BJ (cell line): ENCODE measurements at regions not wholly inside any gene's neighbourhood (a gene's known extent, or its start where the extent isn't known, plus 50 kb on each side); places are given as distances from the start of the nearest gene placed in this dataset.

Experiments
- CTCF ChIA-PET: fragments of 350-600 bp; formaldehyde crosslinking; extraction: SDS; loops from one replicate; lab custom pipeline; 2021; ENCODE audit warnings: antibody characterized with exemption, inconsistent platforms; lab: Yijun Ruan, JAX
- POLR2A ChIA-PET: fragments of 300-600 bp; sonication (Branson Sonifier 250); formaldehyde crosslinking; extraction: SDS; loops from one replicate; lab custom pipeline; 2021; ENCODE audit warnings: antibody characterized with exemption; lab: Charles Lee
- DNase-seq: peaks from one replicate; pipeline ENCODE4 v3.0.0-alpha.2; 2011; ENCODE audit warnings: low read depth
- H3K27me3 ChIP-seq: 2 replicates; pipeline ENCODE4 v1.6.0; 2011; ENCODE audit warnings: low read length; ENCODE audit not compliant: control insufficient read depth, insufficient read depth
- H3K36me3 ChIP-seq: 2 replicates; pipeline ENCODE4 v1.5.1; 2011; ENCODE audit warnings: low read length; ENCODE audit not compliant: control insufficient read depth, insufficient read depth
- H3K4me3 ChIP-seq: 2 replicates; pipeline ENCODE4 v1.5.1; 2011; ENCODE audit warnings: low read depth, mild to moderate bottlenecking, control low read depth, low read length
- TF ChIP-seq, protein P1 (sequence below): IDR thresholded peaks from 2 replicates; pipeline ENCODE4 v1.5.1; 2011; ENCODE audit warnings: low read depth, mild to moderate bottlenecking, control low read depth, inconsistent platforms, low read length, moderate library complexity; ENCODE audit not compliant: insufficient read depth

GRCh38 chr6:25010902-25011625, 75.3 kb upstream of the RIPOR2 start:
- Histone ChIP-seq H3K4me3 (no peak overlapping the region), H3K36me3 (no peaks in the 10 kb centered on the region), H3K27me3 (no peaks in the 10 kb centered on the region)
- POLR2A ChIA-PET, result no interaction called here
- CTCF ChIA-PET, result interaction anchor here (1.0 kb wide), 1 partner anchor 19 kb away, joined by 3 read pairs; no protein-coding TSS in a partner anchor
- TF ChIP-seq, protein P1, sequence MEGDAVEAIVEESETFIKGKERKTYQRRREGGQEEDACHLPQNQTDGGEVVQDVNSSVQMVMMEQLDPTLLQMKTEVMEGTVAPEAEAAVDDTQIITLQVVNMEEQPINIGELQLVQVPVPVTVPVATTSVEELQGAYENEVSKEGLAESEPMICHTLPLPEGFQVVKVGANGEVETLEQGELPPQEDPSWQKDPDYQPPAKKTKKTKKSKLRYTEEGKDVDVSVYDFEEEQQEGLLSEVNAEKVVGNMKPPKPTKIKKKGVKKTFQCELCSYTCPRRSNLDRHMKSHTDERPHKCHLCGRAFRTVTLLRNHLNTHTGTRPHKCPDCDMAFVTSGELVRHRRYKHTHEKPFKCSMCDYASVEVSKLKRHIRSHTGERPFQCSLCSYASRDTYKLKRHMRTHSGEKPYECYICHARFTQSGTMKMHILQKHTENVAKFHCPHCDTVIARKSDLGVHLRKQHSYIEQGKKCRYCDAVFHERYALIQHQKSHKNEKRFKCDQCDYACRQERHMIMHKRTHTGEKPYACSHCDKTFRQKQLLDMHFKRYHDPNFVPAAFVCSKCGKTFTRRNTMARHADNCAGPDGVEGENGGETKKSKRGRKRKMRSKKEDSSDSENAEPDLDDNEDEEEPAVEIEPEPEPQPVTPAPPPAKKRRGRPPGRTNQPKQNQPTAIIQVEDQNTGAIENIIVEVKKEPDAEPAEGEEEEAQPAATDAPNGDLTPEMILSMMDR, result no peak
- DNase-seq, result no peak

DNA sequence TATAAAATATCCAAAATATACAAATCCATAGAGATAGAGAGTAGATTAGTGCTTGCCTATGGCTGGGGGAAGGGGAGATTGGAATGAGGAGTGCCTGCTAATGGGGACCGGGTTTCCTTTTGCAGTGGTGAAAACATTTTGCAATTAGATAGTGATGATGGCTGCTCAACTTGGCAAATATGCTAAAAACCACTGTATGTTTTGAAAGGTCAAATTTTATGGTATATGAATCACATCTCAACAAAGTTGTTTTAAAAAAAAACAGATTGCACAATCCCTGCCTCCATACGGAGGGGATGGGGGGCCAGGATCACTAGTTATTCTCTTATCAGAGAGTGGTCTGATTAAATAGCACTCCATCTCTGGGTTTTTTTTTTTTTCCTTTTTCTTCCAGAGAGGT, 76.9 kb upstream of the RIPOR2 start:
- CTCF ChIA-PET, result interaction anchor here (0.6 to 2.2 kb wide), 5 partner anchors 23 to 136 kb away, joined by 3 to 8 read pairs (median 3); no protein-coding TSS in a partner anchor
- Histone ChIP-seq H3K36me3 (no peaks in the 10 kb centered on the region), H3K4me3 (no peak overlapping the region), H3K27me3 (no peaks in the 10 kb centered on the region)
- peak; percentile 55 for DNase-seq
- TF ChIP-seq, protein P1, result no peak
- POLR2A ChIA-PET, result interaction anchor here (0.7 kb wide), 1 partner anchor 1007 kb away, joined by 3 read pairs; a partner anchor contains a TSS

GRCh38 chr6:25013246-25013645, 77.5 kb upstream of the RIPOR2 start:
- POLR2A ChIA-PET, result interaction anchor here (0.7 kb wide), 1 partner anchor 1007 kb away, joined by 3 read pairs; a partner anchor contains a TSS
- H3K27me3 ChIP-seq, result no peaks in the 10 kb centered on the region
- CTCF ChIA-PET, result interaction anchor here (0.6 to 2.2 kb wide), 6 partner anchors 18 to 113 kb away, joined by 3 to 8 read pairs (median 6); no protein-coding TSS in a partner anchor
- no peak for DNase-seq
- TF ChIP-seq, protein P1, result 0 out of 2 replicates have a peak, but pooled peaks have one; percentile 25
- no peak overlapping the region for H3K4me3 ChIP-seq
- no peaks in the 10 kb centered on the region for H3K36me3 ChIP-seq

GRCh38 chr6:25014369-25014768, 78.6 kb upstream of the RIPOR2 start:
- CTCF ChIA-PET, result interaction anchor here (0.9 to 2.2 kb wide), 9 partner anchors 13 to 158 kb away, joined by 3 to 9 read pairs (median 4); no protein-coding TSS in a partner anchor
- POLR2A ChIA-PET, result no interaction called here
- TF ChIP-seq, protein P1, result no peak

GRCh38 chr6:25014791-25015560, 79.2 kb upstream of the RIPOR2 start:
- no peaks in the 10 kb centered on the region for H3K36me3 ChIP-seq
- TF ChIP-seq, protein P1, result no peak
- ChIA-PET POLR2A (no interaction called here), CTCF (interaction anchor here (0.9 to 2.0 kb wide), 7 partner anchors 12 to 158 kb away, joined by 3 to 9 read pairs (median 4); no protein-coding TSS in a partner anchor)
- H3K4me3 ChIP-seq, result no peak overlapping the region
- DNase-seq, result peak; percentile 73
- no peaks in the 10 kb centered on the region for H3K27me3 ChIP-seq

More at GRCh38 chr6:25014369-25014768, 78.6 kb upstream of the RIPOR2 start:
- no peak for DNase-seq
- Histone ChIP-seq H3K4me3 (no peak overlapping the region), H3K36me3 (no peaks in the 10 kb centered on the region), H3K27me3 (no peaks in the 10 kb centered on the region)
